Uterus (tissue), 2 donors: ENCODE measurements at regions not wholly inside any gene's neighbourhood (a gene's known extent, or its start where the extent isn't known, plus 50 kb on each side); places are given as distances from the start of the nearest gene placed in this dataset.

ENCODE experiments used
- POLR2A ChIP-seq, 2 donors: fragments of 450-650 bp; IDR thresholded peaks; one replicate each; pipeline ENCODE4 v1.6.1; 2016; ENCODE audit warnings: antibody characterized with exemption in 2 of 2, mild to moderate bottlenecking in 1 of 2, moderate library complexity in 1 of 2
- TF ChIP-seq, protein P1 (sequence below), 4 experiments: fragments of 200-600 bp in 2 of 4; fragments of 450-650 bp in 2 of 4; sonication (generic) in 2 of 4; IDR thresholded peaks; one replicate each; pipeline ENCODE4 v1.5.1; 2016 to 2019; ENCODE audit warnings: antibody characterized with exemption in 4 of 4, mild to moderate bottlenecking in 2 of 4, moderate library complexity in 1 of 4

DNA sequence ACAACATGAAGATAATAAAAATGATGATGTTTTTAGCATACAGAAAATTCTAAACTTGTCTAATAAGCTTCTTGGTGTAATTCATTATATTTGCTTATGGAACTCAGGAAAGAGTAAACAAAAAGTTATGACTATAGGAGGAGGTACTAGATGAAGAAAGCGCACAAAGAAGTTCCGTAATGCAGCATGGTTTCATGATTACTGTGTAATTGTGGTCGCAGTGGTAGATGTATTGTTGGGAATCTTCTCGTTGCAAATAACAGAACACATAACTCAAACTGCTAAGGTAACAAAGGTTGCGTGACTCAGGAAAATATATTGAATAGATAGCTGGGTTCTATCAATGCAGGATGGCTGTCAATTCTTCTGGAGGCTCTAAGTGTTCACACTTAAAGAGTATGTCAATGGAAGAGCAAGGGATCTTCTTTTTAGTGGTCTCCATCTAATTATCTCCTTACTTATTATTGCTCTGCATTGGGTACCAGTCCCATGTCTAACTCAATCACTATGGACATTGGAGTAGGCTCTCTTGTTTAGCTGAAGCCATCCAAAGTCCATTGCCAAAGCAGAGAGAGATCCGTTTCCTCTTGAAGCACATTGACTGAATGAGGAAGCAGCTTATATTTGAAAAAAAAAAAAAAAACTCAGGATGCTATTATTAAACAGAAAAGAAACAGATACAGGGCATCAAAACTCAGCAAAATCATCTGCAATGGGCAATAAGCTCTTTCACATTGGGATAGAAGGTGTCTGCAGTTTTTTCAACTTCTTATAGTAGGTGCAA, 283.4 kb upstream of the ATP2B1 start:
- TF ChIP-seq, protein P1, sequence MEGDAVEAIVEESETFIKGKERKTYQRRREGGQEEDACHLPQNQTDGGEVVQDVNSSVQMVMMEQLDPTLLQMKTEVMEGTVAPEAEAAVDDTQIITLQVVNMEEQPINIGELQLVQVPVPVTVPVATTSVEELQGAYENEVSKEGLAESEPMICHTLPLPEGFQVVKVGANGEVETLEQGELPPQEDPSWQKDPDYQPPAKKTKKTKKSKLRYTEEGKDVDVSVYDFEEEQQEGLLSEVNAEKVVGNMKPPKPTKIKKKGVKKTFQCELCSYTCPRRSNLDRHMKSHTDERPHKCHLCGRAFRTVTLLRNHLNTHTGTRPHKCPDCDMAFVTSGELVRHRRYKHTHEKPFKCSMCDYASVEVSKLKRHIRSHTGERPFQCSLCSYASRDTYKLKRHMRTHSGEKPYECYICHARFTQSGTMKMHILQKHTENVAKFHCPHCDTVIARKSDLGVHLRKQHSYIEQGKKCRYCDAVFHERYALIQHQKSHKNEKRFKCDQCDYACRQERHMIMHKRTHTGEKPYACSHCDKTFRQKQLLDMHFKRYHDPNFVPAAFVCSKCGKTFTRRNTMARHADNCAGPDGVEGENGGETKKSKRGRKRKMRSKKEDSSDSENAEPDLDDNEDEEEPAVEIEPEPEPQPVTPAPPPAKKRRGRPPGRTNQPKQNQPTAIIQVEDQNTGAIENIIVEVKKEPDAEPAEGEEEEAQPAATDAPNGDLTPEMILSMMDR (IDR thresholded peaks at IDR 0.05): no peak
- no peak for TF ChIP-seq POLR2A (IDR thresholded peaks at IDR 0.05)
